ENCODE measurements at regions not wholly inside any gene's neighbourhood (a gene's known extent, or its start where the extent isn't known, plus 50 kb on each side); places are given as distances from the start of the nearest gene placed in this dataset.

GRCh38 chr2:18208956-18209355 lies 330.5 kb downstream of the KCNS3 start:
- Histone ChIP-seq H3K27ac (ENCODE audit: low read depth in 1 of 2, low read length in 2 of 2) (no peak overlapping the region), H3K27me3 (ENCODE audit: control insufficient read depth in 4 of 4, insufficient read depth in 4 of 4, low read length in 3 of 4) (peaks cover 0 to 4% (median 0%) of the 10 kb centered on the region in 4 donors), H3K36me3 (ENCODE audit: control insufficient read depth in 4 of 4, insufficient read depth in 3 of 4, low read depth in 1 of 4, low read length in 3 of 4) (no peaks in the 10 kb centered on the region), H3K4me3 (ENCODE audit: low read depth in 1 of 3, low read length in 3 of 3) (no peak overlapping the region), H3K9ac (ENCODE audit: low read depth in 1 of 2, low read length in 2 of 2) (no peak overlapping the region), H3K4me1 (ENCODE audit: control insufficient read depth in 4 of 4, insufficient read depth in 4 of 4, low read length in 3 of 4) (no peaks in the 10 kb centered on the region), H3K9me3 (ENCODE audit: control insufficient read depth in 4 of 4, low read length in 3 of 4) (no peaks in the 10 kb centered on the region)
- WGBS: 54% methylated on average over 1 of the region's 1 CpG
- no peak for DNase-seq (ENCODE audit: low spot score)
- no peak for TF ChIP-seq REST (IDR thresholded peaks at IDR 0.05)
- TF ChIP-seq RXRA (IDR thresholded peaks at IDR 0.05): no peak
- no peak for TF ChIP-seq NR2F2 (IDR thresholded peaks at IDR 0.05)
- no peak for TF ChIP-seq RAD21 (IDR thresholded peaks at IDR 0.05)
- TF ChIP-seq JUND (IDR thresholded peaks at IDR 0.05): no peak
- TF ChIP-seq GABPA (IDR thresholded peaks at IDR 0.05 in 1 of 2, conservative IDR thresholded peaks at IDR 0.05 in 1 of 2): no peak
- no peak for TF ChIP-seq CTCF (IDR thresholded peaks at IDR 0.05; ENCODE audit: low read depth, low read length, missing input control)
- no peak for TF ChIP-seq YY1 (IDR thresholded peaks at IDR 0.05)

- Histone ChIP-seq H3K9me3 (ENCODE audit: control insufficient read depth in 4 of 4, low read length in 3 of 4) (no peaks in the 10 kb centered on the region), H3K27ac (ENCODE audit: low read depth in 1 of 2, low read length in 2 of 2) (no peak overlapping the region), H3K4me1 (ENCODE audit: control insufficient read depth in 4 of 4, insufficient read depth in 4 of 4, low read length in 3 of 4) (no peaks in the 10 kb centered on the region), H3K36me3 (ENCODE audit: control insufficient read depth in 4 of 4, insufficient read depth in 3 of 4, low read depth in 1 of 4, low read length in 3 of 4) (no peaks in the 10 kb centered on the region), H3K4me3 (ENCODE audit: low read depth in 1 of 3, low read length in 3 of 3) (no peak overlapping the region), H3K9ac (ENCODE audit: low read depth in 1 of 2, low read length in 2 of 2) (no peak overlapping the region), H3K27me3 (ENCODE audit: control insufficient read depth in 4 of 4, insufficient read depth in 4 of 4, low read length in 3 of 4) (peaks cover 0 to 2% (median 0%) of the 10 kb centered on the region in 4 donors)
- 93% methylated on average over 1 of the region's 1 CpG for WGBS
- no peak for DNase-seq (ENCODE audit: low spot score)
- TF ChIP-seq YY1 (IDR thresholded peaks at IDR 0.05) (no peak), GABPA (IDR thresholded peaks at IDR 0.05 in 1 of 2, conservative IDR thresholded peaks at IDR 0.05 in 1 of 2) (no peak), FOXA2 (IDR thresholded peaks at IDR 0.05) (no peak), ZBTB33 (IDR thresholded peaks at IDR 0.05) (no peak), HNF4G (IDR thresholded peaks at IDR 0.05) (no peak), RXRA (IDR thresholded peaks at IDR 0.05) (no peak), HNF4A (conservative IDR thresholded peaks at IDR 0.05) (no peak), FOXA1 (IDR thresholded peaks at IDR 0.05) (no peak), TAF1 (conservative IDR thresholded peaks at IDR 0.05) (no peak), SP1 (IDR thresholded peaks at IDR 0.05) (no peak), NR2F2 (IDR thresholded peaks at IDR 0.05) (no peak), REST (IDR thresholded peaks at IDR 0.05) (no peak), CTCF (IDR thresholded peaks at IDR 0.05; ENCODE audit: low read depth, low read length, missing input control) (no peak), JUND (IDR thresholded peaks at IDR 0.05) (no peak), MAX (IDR thresholded peaks at IDR 0.05) (no peak), ATF3 (IDR thresholded peaks at IDR 0.05) (no peak), RAD21 (IDR thresholded peaks at IDR 0.05) (no peak), EGR1 (IDR thresholded peaks at IDR 0.05; ENCODE audit: low read depth in 2 of 2) (no peak)
These were observed 322.3 kb downstream of the KCNS3 start for GRCh38 chr2:18200771-18201170.

Measured in liver (tissue), 8 donors.